DMS153 treated with DMSO at 0.1 percent for 48 hours (cell line): ENCODE measurements at regions not wholly inside any gene's neighbourhood (a gene's known extent, or its start where the extent isn't known, plus 50 kb on each side); places are given as distances from the start of the nearest gene placed in this dataset.
"Not testable (repeated sequence)": the region's sequence is repeated elsewhere in the genome, so short reads cannot be mapped to it uniquely, and the experiment has no call there.

Experiments
- DNase-seq: peaks from one replicate; lab custom pipeline; 2025; ENCODE audit not compliant: unreplicated experiment; lab: John Stamatoyannopoulos, UW

DNA sequence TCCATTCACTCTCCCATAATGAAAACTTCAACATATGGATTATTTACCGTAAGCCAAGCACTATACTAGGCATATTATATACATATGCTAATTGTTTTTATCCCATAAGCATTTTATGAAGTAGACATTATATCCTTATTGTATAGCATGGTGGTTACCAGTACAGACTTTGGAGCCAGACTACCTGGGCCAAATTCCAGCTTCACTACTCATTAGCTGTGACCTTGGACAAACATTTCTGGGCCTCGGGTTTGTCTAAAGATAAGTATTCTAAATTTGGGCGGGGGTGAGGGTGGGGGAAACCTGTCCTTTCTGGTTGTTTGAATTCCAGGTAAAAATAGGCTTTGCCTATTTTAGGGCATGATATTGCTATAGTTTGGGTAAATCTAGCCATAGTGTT is 66.5 kb upstream of the P2RY1 start:
- no peak for DNase-seq

DNA sequence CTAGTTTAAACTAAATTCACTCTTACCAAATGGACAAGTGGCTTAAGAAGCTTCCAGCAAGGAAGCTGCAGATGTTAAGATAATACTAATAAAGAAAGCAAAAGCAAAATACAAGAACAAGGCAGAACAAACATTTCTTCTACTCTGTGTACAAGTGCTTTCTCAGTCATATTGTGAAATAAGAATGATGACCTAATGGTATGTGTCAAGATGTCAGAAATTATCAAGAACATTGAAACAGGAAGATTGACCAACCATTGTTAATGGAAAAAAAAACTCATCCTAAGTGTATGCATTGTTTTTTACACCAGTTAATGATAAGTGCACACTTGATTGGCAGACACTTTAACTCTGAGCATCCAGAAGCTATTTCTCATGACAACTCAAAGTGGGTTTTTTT is 65.4 kb upstream of the P2RY1 start:
- no peak for DNase-seq

DNA sequence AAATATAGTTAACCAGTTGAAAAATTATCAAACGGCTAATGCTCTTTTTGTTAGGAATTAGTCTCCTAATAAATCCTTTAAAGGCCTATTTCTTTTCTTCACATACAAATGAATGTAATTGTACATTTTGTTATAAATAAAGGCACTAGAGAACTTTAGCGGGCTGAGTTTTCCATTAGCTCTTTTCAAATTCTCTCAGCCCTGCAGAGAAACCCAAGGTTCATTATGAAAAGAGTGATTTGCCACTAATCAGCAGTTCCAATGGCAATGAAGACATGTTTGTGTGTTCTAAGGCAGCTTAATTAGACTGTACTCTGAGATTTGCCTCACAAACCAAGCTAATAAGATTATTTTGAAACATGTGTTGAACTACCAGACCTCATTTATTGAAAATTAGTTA is 64.6 kb upstream of the P2RY1 start:
- no peak for DNase-seq

DNA sequence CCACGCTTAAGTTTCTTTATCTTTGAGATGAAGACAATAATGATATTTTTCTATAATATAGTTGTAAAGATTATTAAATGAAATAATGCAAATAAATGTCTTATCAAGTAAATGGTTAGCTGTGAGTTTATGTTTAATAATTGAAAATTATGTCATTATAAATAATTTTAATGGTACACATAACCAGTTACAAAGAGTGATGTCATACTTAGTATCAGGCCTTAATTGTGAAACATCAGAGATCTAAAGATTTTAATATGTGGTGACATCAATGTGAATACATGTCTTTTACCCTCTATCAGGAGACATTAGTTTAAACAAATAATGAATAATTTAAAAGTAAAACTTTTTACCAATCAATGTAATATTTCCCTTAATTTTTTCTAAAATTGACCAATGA is 63.8 kb upstream of the P2RY1 start:
- DNase-seq: no peak

DNA sequence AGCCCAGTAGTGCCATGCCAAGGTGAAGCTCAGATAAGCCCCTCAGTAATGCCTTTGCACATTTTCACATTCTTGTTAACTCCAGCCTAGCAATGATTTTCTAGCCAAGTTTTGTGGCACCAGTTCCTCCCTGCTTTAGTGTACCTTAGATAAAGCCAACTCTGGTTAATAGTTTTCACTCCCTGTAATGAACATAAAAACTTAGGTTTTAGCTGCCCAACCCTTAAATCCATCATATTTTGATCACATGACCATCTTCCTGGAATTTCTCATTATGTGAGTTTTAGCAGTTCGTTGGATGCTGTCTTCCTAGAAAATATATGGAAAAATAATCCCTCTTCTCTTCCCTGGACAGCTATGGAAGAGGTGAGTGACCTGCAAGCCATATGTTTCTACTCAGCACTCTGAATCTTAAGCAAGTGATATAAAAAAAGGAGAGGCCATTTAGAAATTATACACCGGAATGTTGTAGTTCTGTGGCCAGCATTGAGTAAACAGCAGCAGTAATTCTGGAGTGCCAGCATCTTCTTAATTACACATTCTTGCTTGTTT is 62.2 kb upstream of the P2RY1 start:
- DNase-seq: no peak

DNA sequence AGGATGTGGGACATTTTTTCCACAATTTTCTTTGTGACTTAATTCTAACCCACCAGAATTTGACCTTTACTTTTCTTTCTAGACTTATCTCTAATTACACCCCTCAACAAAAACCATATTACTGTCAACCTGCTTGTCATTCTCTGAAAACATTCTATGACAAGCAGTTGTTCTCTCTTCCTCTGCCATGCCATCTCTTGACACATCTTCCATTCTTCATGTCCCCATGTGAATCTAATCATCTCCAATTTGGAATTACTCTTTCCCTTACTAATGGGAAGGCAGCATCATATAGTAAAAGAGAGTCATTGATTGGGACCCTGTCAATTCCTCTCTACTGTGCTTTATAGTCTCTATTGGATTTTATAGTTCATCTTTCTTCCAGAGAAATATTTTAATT is 61.3 kb upstream of the P2RY1 start:
- DNase-seq: no peak

DNA sequence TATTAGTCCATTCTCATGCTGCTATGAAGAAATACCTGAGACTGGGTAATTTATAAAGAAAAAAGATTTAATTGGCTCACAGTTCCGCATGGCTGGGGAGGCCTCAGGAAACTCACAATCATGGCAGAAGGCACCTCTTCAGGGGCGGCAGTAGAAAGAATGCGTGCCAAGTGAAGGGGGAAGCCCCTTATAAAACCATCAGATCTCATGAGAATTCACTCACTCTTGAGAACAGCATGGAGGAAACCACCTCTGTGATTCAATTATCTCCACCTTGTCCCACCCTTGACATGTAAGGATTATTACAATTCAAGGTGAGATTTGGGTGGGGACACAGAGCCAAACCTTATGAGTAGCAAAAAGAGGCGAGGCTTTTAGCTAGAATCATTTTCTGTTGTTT is 60.7 kb upstream of the P2RY1 start:
- not testable (repeated sequence) for DNase-seq

DNA sequence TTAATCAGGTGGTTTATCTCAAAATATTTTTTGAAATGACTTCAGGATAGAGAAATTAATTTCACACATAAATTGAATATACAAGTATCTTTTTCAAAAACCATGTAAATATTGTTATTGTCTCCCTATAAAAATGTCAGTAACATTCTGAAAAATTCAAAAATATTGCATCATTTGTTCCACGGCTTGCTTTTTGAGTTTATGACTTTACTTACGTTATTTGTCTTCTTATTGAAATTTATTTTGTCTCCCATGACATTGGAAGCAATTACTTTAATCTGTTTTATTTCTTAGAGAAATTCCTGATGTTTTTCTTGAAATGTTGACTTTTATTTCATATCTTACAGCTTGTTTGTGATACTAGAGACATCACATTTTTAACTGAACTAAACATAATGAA is 56.9 kb upstream of the P2RY1 start:
- DNase-seq: no peak

DNA sequence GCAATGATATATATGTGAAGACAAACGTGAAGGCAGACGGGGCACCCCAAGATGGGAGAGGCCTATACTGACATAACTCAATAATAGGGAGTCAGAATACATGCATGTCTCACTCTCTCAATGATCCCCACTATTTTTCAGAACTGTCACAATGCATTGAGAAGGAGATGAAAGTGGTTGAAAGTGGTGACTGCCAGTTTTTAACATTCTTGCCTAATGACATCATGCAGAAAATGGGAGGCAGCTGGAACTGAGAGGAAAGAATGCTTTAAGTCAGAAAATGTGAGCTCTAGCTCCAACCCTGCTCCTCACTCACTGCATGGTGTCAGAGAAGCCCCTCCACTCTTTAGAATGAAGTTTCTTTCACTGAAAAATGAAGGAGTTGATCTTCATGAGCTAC is 55.3 kb upstream of the P2RY1 start:
- no peak for DNase-seq

DNA sequence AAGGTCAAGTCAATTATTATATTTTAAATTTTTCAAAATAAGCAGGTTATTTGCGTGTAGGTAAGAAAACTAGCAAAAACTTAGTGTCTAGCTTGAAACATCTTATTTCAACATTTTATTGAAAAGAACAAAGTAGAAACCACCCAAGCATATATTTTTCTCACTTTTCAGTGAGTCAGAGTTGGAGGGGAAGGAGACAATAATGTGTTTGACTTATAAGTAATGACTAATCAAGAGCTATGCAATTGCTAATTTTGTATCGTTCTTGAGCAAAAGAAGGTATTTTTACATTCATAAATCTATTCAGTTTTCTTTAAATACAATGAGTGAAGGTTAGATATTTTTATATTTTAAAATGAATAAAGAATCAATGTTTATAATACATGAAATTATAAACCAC is 54.4 kb upstream of the P2RY1 start:
- DNase-seq: no peak

DNA sequence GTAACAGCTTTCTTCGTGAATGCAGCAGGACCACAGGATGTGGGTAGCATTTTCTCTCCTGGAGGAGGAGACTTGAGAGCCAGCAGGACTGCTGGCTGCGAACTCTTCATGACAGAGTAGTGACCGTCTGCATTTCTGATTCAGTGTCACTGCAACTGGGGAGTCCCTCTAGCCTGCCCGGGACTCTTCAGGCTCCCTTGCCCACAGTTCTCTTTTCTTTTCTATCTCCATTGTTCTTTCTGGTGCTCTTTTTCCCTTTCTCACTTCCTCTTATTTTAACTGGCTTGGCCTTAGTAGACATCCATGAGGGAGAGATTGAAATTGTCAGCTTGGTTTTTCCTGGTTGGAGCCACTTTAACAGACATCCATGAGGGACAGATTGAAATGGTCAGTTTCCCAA is 49.9 kb upstream of the P2RY1 start:
- no peak for DNase-seq
